OCI-M1 (cell line): ENCODE measurements at regions not wholly inside any gene's neighbourhood (a gene's known extent, or its start where the extent isn't known, plus 50 kb on each side); places are given as distances from the start of the nearest gene placed in this dataset.
A peak's percentile ranks its signal among the peaks of the same experiment; 100 is the strongest.

ENCODE experiments used
- DNase-seq: peaks from one replicate; lab custom pipeline; 2025; lab: John Stamatoyannopoulos, UW

- DNase-seq = no peak
Measured at GRCh38 chr5:103851091-103851490, 288.5 kb upstream of the NUDT12 start.

DNA sequence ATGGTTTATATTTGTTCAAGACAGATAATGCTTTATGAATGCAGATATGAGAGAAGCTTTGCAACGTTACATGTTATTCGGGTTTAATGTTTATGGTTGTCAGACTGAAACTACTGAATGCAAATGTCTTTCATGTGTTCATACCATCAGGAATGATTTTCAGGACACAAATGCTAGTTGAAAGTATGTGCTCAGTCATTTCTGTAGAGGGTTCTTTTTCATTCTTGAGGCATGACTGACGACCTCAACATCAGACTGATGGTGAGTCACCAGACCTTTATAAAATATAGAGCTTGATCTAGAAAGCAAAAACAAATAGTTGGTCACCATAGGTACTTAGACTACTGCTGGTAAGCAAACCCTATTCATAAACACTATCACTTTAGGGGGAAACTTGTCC, 287.3 kb upstream of the NUDT12 start:
- no peak for DNase-seq

- DNase-seq = no peak
Measured at GRCh38 chr5:103847060-103847459, 284.5 kb upstream of the NUDT12 start.

DNA sequence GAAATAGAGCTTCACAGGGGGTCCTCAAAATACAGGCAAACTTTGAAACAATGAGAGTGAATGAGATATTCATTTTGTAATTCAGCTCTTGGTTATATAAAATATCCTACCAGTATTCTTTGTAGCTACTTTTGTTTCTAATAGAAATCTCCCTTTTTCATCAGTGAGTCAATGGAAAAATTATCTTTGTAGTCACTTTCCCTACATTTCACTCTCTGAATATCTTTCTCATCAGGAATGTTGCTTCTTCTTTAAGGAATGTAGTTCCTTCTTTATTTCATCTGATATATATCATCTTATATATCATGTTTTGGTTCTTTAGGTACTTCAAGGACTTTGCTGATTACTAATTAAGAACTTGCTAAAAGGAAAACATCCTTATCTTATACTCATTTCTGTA, 280.3 kb upstream of the NUDT12 start:
- DNase-seq = no peak

GRCh38 chr5:103840600-103840999, 278.0 kb upstream of the NUDT12 start:
- DNase-seq = no peak

DNA sequence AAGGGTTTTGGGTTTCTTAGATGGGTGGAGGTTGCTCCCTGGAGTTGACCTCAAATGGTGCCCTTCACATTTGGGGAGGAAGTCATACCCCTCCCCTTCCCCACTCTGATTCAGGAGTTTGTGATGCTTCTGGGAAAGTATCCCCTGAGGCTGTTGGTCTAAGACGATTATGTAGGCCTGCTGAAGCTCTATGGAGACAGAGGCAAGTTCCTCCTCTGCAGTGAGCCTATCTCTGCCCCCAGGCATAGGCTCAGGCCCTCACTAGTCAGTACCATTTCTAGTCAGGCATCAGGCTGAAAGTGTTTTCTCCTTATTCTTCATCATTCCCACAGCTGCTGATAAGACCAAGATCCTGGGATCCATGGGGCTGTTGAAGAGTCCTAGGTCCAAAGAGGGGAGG, 271.6 kb upstream of the NUDT12 start:
- no peak for DNase-seq

- DNase-seq = peak; percentile 36
Measured at GRCh38 chr5:103829585-103829984, 267.0 kb upstream of the NUDT12 start.

GRCh38 chr5:103827976-103828375, 265.4 kb upstream of the NUDT12 start:
- no peak for DNase-seq

- DNase-seq = no peak
Measured at GRCh38 chr5:103821361-103821760, 258.8 kb upstream of the NUDT12 start.

DNA sequence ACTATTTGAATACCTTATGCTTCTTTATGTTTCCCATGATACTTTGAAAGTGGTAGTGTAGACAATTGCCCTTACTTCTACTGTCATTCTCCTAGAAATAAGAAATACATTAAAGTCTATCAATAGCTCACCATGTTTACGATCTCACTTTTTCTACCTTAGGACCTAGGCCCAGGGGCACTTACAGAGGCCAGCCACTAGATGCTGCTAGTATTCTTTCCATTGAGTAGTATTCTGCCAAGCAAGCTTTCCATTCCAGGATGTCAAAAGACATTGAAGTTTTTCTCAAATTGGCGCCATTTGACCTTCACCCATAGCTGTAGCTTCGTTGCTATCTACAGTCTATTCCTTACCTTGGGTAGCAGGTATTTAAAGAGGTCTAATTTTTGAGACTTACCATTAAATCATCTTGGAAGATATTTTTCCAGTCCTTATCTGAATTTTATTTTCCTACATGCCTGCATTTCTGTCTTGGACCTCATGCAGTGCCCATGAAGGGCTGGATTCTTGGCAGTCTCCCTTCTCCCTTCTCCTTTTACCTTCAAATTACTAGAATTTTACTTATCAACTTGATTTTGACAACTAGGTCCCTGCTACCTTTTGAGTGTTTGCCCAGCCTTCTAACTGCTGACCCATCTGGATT, 246.0 kb upstream of the NUDT12 start:
- DNase-seq = peak; percentile 87

GRCh38 chr5:103804711-103805110, 242.1 kb upstream of the NUDT12 start:
- no peak for DNase-seq

DNA sequence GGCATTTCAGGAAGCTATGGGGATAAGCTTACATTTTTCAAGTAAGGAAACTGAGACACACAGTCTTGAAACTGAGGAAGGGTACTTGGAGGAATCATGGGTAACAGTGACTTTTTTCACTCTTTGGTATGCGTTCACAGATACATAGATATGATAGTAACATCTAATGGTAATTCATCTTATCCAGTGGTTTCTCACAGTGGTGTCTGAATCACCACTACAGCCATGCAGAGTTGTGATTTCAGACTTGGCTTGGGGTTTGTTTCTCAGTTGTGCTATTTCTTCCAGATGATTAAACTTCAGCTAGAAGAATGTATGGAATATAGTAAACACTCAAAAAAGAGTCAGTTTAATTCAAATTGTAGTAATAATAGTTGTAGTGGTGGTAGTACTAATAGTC, 239.1 kb upstream of the NUDT12 start:
- DNase-seq = no peak

DNA sequence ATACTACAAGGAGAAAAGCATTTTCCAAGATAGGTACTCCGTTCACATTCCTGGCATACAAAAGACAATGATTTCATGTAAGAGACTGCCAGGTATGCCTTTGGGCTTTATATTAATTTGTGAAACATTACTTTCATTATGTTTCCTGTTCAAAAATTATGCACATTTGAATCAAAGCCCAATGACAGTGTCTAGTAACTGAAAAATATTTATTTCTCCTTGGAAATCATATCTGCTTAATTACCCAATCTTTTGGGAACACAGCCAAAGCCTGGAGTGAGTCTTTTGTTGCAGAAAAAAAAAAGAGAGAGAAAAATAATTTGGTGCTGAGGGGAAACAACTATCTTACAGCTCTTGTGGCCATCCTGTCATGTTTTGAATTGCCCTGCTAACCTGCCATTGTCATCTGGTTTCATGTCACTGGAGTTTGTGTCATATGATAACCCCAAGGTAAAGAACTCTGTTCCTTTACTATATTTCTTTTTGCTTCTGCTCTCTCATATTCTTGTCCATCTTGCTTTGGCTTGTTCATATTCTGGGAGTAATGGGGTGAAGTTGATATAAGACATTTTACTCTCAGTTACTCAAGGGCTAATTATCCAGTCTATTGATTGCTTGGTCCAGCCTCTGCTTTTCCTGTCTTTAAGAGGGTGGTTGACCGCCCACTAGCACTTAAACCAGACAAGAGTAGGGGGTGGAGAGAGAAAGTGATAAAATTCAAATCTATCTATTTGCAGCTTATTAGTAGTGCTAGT, 238.3 kb upstream of the NUDT12 start:
- DNase-seq = no peak

DNA sequence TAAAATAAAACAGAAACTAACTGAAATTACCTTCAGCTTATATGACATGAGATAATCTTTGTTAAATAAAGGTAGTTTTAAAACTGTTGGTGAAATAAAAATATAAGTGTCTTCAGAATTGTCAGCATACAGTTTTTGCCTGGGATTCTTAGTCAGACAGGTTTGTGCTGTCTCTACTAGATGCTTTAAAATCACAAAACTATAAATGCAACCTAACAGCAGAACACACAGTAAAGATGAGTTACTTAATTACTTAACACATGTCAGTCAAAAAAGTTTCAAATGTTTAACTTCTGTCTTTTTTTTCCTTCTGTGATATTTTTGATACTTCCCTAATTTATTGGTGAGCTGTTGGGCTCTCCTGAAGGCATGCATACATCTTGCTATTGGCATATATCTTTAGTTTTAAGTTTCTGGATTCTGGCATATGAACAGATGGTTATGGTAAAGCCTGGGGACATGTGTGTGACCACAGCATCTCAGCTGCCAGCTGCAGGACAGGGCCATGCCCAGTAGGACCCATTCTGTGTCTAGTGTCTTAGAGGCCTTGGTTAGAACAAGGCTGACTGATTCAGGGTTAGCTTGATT, 231.1 kb upstream of the NUDT12 start:
- DNase-seq = peak; percentile 21

DNA sequence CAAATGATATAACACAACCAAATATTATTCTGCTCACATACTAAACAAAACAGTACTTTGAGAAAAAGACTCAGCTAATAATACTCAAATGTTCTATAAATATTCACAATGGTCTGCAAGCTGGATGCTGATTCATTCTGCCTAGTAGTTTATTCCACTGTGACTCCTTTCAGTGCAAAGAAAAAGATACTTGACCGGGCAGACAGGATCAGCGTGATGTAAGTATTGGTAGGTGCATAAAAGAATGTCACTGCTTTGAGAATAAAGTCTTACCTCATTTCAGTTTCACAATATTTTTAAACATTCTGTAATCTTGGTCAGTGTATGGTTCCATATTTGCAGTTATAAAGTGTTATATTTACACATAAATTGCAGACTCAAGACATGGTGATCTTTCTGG, 223.0 kb upstream of the NUDT12 start:
- DNase-seq = no peak

DNA sequence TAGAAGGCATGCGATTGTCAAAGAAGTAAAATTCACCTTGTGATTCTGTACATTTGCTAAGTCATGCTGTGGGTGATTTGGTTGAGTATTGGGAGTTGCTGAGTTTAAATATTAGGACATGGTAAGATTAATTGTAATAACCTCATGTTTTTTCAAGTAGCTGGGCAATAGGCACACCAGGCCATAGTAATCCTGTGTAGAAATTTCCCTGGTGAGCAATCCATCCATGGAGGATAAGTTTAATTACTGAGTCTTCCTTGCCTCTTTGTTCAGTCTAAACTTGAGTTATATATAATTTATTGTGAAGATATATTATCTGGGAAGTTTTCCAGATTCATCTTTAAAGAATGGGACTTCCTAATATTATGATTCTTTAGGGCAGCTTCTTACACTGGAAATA, 221.1 kb upstream of the NUDT12 start:
- DNase-seq = no peak

DNA sequence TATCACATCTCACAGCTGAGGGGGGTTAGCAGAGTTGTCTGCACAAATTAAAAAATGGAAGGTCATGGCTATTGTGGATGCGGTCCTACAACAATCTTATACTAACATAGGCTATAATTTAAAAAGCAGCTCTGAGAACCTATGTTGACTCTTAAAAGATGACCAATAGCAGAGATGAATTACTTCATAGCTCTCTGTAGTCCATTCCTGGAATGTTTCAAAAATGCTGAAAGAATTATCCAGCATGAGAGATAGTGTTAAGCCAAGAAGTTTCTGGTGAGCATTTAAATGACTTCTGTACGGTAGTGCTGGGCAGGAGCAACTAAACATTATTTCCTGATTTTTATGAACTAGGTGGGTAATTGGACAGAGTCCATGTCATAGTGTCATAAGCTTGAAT, 218.2 kb upstream of the NUDT12 start:
- no peak for DNase-seq

DNA sequence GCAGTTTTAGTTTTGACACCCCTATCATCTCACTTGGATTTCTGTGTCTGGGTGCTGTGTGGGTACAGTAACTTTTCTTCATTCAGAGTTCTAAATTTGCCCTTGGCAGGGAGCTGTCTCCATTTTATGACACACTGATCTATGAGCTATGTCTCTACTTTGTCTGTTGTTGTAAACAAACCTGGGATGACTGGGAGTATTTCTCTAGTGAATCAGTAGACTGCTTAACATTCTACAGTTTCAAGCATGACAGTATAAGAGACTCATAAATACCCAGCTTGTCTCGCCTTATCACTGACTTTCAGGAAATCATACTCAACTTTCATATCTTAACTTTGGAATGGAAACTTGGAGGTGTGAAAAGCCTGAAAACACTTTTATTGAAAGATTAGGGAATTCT, 212.1 kb upstream of the NUDT12 start:
- DNase-seq = no peak

DNA sequence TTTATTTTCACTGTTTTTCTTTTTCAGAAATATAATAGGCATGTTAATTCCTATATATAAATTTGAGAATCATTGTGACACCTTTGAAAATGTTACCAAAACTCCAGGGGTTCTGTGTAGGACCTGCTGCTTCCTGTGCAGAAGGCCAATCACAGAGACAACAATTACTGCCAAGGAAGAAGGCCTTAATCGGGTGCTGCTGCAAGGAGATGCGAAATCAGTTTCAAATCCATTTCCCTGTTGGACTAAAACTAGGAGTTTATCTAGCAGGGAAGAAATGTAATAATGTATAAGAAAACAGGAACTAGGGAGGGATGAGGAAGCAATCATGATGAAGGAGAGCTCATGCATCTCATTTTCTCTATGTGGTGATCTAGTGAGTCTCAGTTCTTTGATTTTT, 209.7 kb upstream of the NUDT12 start:
- no peak for DNase-seq

DNA sequence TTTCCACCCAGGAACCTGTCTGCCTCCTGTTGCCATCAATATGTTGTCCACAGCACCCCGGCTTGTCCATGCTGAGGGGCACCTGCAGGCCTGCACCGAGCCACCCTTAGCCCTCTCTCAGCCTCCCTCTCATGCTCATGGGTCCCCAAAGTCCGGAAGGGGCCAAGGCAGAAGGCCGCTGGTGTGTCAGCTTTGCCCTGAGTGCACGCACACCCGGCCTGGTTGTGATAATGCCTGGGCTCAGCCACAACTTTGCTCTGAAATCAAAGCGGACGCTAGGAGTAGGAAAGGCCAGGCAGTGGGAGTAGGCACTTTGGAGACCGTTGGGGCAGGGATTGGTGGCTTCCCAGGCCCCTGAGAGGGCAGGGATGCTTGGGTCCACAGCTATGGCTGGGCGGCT, 201.8 kb upstream of the NUDT12 start:
- no peak for DNase-seq

DNA sequence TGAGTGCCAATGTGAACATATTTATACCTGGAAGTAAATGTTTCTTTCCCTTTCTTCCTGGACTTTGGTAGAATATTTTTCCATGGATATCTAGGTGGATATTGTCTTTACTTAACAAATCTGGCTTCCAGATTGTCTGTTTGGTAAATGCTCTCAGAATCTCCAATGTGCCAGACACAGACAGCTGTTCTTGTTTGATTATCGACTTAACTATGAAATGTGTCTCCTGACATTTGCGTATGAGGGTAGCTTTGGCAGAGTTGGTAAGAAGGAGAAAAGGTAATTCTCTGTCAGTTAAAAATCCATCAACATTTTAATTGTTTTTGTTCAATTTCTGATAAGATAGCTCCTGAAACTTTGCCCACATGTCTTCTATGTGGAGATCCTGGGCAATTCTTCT, 196.4 kb upstream of the NUDT12 start:
- DNase-seq = no peak

DNA sequence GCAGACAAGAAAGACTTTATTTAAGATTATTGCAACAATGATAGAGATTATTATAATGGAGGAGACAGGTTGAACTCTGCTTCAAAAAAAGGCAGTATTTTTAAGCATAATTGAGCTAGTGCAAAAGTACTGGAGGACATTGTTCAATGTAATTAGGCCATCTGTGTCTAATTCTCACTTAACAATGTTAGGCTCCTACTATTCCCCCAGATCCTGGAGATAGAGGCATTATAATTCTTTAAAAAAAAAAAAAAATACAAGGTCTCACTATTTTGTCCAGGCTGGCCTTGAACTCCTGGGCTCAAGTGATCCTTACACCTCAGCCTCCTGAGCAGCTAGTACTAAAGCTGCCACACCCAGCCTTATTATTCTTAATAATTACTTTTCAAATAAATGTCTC, 193.4 kb upstream of the NUDT12 start:
- no peak for DNase-seq

- DNase-seq = no peak
Measured at GRCh38 chr5:103745353-103746065, 182.9 kb upstream of the NUDT12 start.
